AG04449 (cell line): ENCODE measurements at regions not wholly inside any gene's neighbourhood (a gene's known extent, or its start where the extent isn't known, plus 50 kb on each side); places are given as distances from the start of the nearest gene placed in this dataset.

Source experiments
- CTCF ChIA-PET: fragments of 350-600 bp; formaldehyde crosslinking; extraction: SDS; loops from one replicate; lab custom pipeline; 2021; ENCODE audit warnings: antibody characterized with exemption; lab: Yijun Ruan, JAX
- POLR2A ChIA-PET: fragments of 400-600, 350-600 bp; formaldehyde crosslinking; extraction: SDS; loops from one replicate; lab custom pipeline; 2020; ENCODE audit warnings: antibody characterized with exemption, inconsistent platforms; lab: Yijun Ruan, JAX
- DNase-seq: peaks from one replicate; pipeline ENCODE4 v3.0.0-alpha.2; 2010; ENCODE audit warnings: low read depth, low spot score
- H3K4me3 ChIP-seq: 2 replicates; pipeline ENCODE4 v1.5.1; 2011; ENCODE audit warnings: low read depth, mild to moderate bottlenecking, control low read depth, low read length
- TF ChIP-seq, protein P1 (sequence below): IDR thresholded peaks from one replicate; pipeline ENCODE4 v1.5.1; 2011; ENCODE audit warnings: mild to moderate bottlenecking, moderate library complexity, low read length, control low read depth, inconsistent platforms; ENCODE audit not compliant: insufficient read depth; ENCODE audit errors: missing control alignments

GRCh38 chr4:111813555-111814140 is 331.6 kb upstream of the FAM241A start:
- TF ChIP-seq, protein P1, sequence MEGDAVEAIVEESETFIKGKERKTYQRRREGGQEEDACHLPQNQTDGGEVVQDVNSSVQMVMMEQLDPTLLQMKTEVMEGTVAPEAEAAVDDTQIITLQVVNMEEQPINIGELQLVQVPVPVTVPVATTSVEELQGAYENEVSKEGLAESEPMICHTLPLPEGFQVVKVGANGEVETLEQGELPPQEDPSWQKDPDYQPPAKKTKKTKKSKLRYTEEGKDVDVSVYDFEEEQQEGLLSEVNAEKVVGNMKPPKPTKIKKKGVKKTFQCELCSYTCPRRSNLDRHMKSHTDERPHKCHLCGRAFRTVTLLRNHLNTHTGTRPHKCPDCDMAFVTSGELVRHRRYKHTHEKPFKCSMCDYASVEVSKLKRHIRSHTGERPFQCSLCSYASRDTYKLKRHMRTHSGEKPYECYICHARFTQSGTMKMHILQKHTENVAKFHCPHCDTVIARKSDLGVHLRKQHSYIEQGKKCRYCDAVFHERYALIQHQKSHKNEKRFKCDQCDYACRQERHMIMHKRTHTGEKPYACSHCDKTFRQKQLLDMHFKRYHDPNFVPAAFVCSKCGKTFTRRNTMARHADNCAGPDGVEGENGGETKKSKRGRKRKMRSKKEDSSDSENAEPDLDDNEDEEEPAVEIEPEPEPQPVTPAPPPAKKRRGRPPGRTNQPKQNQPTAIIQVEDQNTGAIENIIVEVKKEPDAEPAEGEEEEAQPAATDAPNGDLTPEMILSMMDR: no peak
- no peak for DNase-seq
- ChIA-PET POLR2A (no interaction called here), CTCF (no interaction called here)
- H3K4me3 ChIP-seq: no peak overlapping the region

DNA sequence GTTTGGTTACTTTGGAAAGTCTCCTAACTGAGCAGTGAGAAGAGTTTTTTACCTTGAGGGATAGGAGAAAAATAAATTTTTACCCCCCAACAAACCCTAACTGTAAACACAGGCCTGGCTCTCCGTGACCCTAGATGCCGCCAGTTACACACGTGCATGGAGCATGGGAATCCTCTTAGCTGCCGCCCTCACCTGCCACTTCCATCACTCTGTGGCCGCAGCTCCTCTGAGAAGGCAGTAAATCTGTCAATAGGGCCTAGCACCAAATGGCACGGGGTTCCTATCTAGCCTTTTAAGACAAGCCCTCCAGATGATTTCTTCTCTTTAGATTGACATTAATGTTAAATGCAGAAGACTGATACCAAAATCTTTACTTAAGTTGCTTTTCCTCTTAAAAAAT is 330.3 kb upstream of the FAM241A start:
- no peak overlapping the region for H3K4me3 ChIP-seq
- DNase-seq: no peak
- TF ChIP-seq, protein P1: no peak
- ChIA-PET CTCF (no interaction called here), POLR2A (no interaction called here)

DNA sequence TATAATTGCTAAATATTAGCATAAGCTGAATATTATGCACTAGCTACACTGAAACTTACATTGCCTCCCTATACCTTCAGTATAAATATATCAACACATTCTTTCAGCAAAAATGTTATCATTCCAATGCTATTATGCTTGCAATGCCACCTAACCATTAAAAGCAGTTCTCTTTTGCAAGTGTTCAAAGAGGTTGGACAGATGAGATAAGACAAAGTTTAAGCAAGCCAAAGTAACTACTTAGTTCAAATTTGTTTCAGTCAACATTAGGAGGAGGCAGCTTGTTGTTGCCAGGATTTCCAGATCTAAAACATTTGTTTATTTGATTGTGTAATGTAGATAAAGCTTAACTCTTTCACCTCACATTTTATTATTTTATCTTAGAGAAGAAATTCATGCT is 323.9 kb upstream of the FAM241A start:
- TF ChIP-seq, protein P1: no peak
- no peak overlapping the region for H3K4me3 ChIP-seq
- ChIA-PET POLR2A (no interaction called here), CTCF (interaction anchor here (1.3 kb wide), 1 partner anchor 208 kb away, joined by 6 read pairs; no protein-coding TSS in a partner anchor)
- no peak for DNase-seq

DNA sequence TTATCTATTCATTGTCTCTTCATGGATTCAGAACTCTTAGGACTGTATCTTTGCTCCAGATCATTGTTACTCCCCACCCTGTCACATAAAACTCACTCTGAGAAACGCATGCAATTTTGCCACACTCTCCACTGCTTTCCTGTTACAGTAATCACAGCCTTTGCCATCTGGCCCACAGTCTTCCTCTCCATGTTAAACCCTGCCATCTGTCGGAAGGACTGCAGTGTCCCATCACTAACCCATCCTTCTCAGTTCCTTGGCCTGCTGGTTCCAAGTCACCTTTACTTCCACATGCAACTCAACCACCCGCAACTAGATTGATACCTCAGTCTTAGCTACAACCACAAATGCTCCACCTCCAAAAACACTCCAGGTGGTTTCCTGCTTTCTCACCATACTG is 308.7 kb upstream of the FAM241A start:
- POLR2A ChIA-PET: no interaction called here
- no peak overlapping the region for H3K4me3 ChIP-seq
- CTCF ChIA-PET: interaction anchor here (0.7 kb wide), 1 partner anchor 195 kb away, joined by 3 read pairs; no protein-coding TSS in a partner anchor
- TF ChIP-seq, protein P1: no peak
- no peak for DNase-seq

GRCh38 chr4:111837761-111838160 is 307.5 kb upstream of the FAM241A start:
- POLR2A ChIA-PET: no interaction called here
- H3K4me3 ChIP-seq: no peak overlapping the region
- DNase-seq: no peak
- CTCF ChIA-PET: interaction anchor here (1.4 kb wide), 2 partner anchors 12 to 17 kb away, joined by 4 to 5 read pairs; no protein-coding TSS in a partner anchor
- TF ChIP-seq, protein P1: no peak

DNA sequence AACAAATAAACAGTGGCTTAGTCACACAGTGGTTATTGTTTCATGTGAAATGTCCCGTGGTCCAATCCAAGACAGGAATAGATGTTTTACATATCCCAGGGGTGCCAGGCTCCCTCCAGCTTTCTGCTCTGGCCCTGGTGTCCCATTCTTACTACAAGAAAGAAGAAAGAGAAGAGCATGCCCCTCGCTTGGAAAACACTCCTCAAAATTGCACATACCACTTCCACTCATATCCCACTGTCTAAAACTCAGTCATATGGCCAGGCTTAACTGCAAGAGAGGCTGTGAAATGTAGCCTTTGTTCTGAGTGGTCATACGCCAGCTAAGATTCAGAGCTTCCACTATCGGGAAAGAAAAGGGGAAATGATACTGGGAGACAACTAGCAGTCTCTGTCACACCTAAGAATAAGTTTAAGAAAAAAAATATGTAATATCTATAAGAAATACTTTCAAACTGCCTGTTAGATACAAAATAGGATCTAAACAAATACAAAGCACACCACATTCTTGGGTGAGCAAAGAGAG is 306.8 kb upstream of the FAM241A start:
- no peak overlapping the region for H3K4me3 ChIP-seq
- CTCF ChIA-PET: interaction anchor here (1.4 kb wide), 3 partner anchors 11 to 16 kb away, joined by 3 to 5 read pairs (median 4); no protein-coding TSS in a partner anchor
- TF ChIP-seq, protein P1: no peak
- POLR2A ChIA-PET: no interaction called here
- no peak for DNase-seq
